ENCODE measurements at regions not wholly inside any gene's neighbourhood (a gene's known extent, or its start where the extent isn't known, plus 50 kb on each side); places are given as distances from the start of the nearest gene placed in this dataset.

DNA sequence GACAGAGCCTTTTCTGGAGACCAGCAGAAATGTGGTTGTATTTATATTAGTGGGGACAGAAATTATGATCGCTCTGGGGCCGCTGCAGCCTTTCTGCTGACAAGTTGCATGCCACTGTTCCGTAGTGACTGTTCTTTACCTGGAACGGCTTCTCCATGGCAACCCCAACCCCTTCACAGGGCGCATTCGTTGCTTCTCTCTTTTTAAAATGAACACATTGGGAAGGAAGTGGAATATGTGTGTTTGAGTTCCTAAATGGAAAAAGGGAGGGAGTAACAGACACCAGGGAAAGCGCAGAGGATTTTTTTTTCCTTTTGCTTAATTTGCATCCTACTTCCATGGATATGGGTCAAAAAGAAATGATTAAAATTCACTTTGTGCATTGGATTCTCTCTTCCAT lies 482.0 kb upstream of the SUCLG2 start:
- H3K9ac ChIP-seq (ENCODE audit: insufficient read depth, low read length): no peak overlapping the region
- no peaks in the 10 kb centered on the region for H3K4me1 ChIP-seq (ENCODE audit: control insufficient read depth, extremely low read depth, insufficient read depth, low read length)
- no peaks in the 10 kb centered on the region for H3K9me3 ChIP-seq (ENCODE audit: control insufficient read depth, insufficient read depth, low read depth, low read length)
- no peak overlapping the region for H2AFZ ChIP-seq (ENCODE audit: low read length)
- TF ChIP-seq EZH2 (IDR thresholded peaks at IDR 0.05; ENCODE audit: low read length, missing control alignments): no peak
- TF ChIP-seq CTCF (conservative IDR thresholded peaks at IDR 0.05 in 1 of 2, IDR thresholded peaks at IDR 0.05 in 1 of 2; ENCODE audit: low read depth in 1 of 2, low read length in 2 of 2): no peak
- no peaks in the 10 kb centered on the region for H3K36me3 ChIP-seq (ENCODE audit: control insufficient read depth, insufficient read depth, low read length)
- no peaks in the 10 kb centered on the region for H4K20me1 ChIP-seq (ENCODE audit: control insufficient read depth, extremely low read depth, insufficient read depth, low read length)
- H3K27ac ChIP-seq (ENCODE audit: insufficient read depth, low read length): no peak overlapping the region
- no peak overlapping the region for H3K4me2 ChIP-seq (ENCODE audit: extremely low read depth, insufficient read depth, low read length)
- H3K27me3 ChIP-seq (ENCODE audit: control insufficient read depth, insufficient read depth, low read length): no peaks in the 10 kb centered on the region
- no peaks in the 10 kb centered on the region for H3K79me2 ChIP-seq (ENCODE audit: control insufficient read depth, insufficient read depth, low read length)
- H3K4me3 ChIP-seq (replicated peaks in 1 of 4; ENCODE audit: control extremely low read depth in 1 of 4, insufficient read depth in 1 of 4, low read depth in 3 of 4, low read length in 4 of 4): no peak overlapping the region
- no peak for DNase-seq (ENCODE audit: low read depth in 2 of 2)

GRCh38 chr3:68135067-68135466 lies 480.7 kb upstream of the SUCLG2 start:
- no peak overlapping the region for H2AFZ ChIP-seq (ENCODE audit: low read length)
- H3K9ac ChIP-seq (ENCODE audit: insufficient read depth, low read length): no peak overlapping the region
- H3K4me3 ChIP-seq (replicated peaks in 1 of 4; ENCODE audit: control extremely low read depth in 1 of 4, insufficient read depth in 1 of 4, low read depth in 3 of 4, low read length in 4 of 4): no peak overlapping the region
- no peak overlapping the region for H3K27ac ChIP-seq (ENCODE audit: insufficient read depth, low read length)
- no peaks in the 10 kb centered on the region for H3K4me1 ChIP-seq (ENCODE audit: control insufficient read depth, extremely low read depth, insufficient read depth, low read length)
- DNase-seq (ENCODE audit: low read depth in 2 of 2): no peak
- H3K79me2 ChIP-seq (ENCODE audit: control insufficient read depth, insufficient read depth, low read length): no peaks in the 10 kb centered on the region
- no peaks in the 10 kb centered on the region for H4K20me1 ChIP-seq (ENCODE audit: control insufficient read depth, extremely low read depth, insufficient read depth, low read length)
- no peaks in the 10 kb centered on the region for H3K9me3 ChIP-seq (ENCODE audit: control insufficient read depth, insufficient read depth, low read depth, low read length)
- no peaks in the 10 kb centered on the region for H3K27me3 ChIP-seq (ENCODE audit: control insufficient read depth, insufficient read depth, low read length)
- H3K4me2 ChIP-seq (ENCODE audit: extremely low read depth, insufficient read depth, low read length): no peak overlapping the region
- H3K36me3 ChIP-seq (ENCODE audit: control insufficient read depth, insufficient read depth, low read length): no peaks in the 10 kb centered on the region
- TF ChIP-seq EZH2 (IDR thresholded peaks at IDR 0.05; ENCODE audit: low read length, missing control alignments) (no peak), CTCF (conservative IDR thresholded peaks at IDR 0.05 in 1 of 2, IDR thresholded peaks at IDR 0.05 in 1 of 2; ENCODE audit: low read depth in 1 of 2, low read length in 2 of 2) (no peak)

DNA sequence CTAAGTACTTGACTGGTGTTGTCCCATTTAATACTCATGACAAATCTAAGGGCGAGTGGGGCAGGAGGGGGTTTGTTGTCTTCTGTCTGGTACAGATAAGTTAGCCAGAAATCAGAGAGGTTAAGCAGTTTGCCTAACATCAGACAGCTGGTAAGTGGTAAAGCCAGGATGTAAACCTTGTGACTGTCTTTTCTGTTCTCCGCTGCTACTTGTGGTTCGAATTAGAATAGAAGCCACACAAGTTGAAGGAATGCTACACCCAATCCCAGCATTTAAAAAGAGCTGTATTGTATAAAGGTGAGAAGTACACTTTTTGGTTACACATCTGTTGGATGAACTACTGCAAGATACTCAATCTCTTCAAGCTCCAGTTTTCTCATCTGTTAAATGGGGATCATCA lies 474.7 kb upstream of the SUCLG2 start:
- Histone ChIP-seq H3K9ac (ENCODE audit: insufficient read depth, low read length) (no peak overlapping the region), H4K20me1 (ENCODE audit: control insufficient read depth, extremely low read depth, insufficient read depth, low read length) (no peaks in the 10 kb centered on the region), H3K27me3 (ENCODE audit: control insufficient read depth, insufficient read depth, low read length) (no peaks in the 10 kb centered on the region), H3K4me1 (ENCODE audit: control insufficient read depth, extremely low read depth, insufficient read depth, low read length) (no peaks in the 10 kb centered on the region), H2AFZ (ENCODE audit: low read length) (no peak overlapping the region), H3K79me2 (ENCODE audit: control insufficient read depth, insufficient read depth, low read length) (no peaks in the 10 kb centered on the region), H3K9me3 (ENCODE audit: control insufficient read depth, insufficient read depth, low read depth, low read length) (no peaks in the 10 kb centered on the region), H3K36me3 (ENCODE audit: control insufficient read depth, insufficient read depth, low read length) (no peaks in the 10 kb centered on the region), H3K4me2 (ENCODE audit: extremely low read depth, insufficient read depth, low read length) (no peak overlapping the region), H3K4me3 (replicated peaks in 1 of 4; ENCODE audit: control extremely low read depth in 1 of 4, insufficient read depth in 1 of 4, low read depth in 3 of 4, low read length in 4 of 4) (no peak overlapping the region), H3K27ac (ENCODE audit: insufficient read depth, low read length) (no peak overlapping the region)
- TF ChIP-seq EZH2 (IDR thresholded peaks at IDR 0.05; ENCODE audit: low read length, missing control alignments): no peak
- TF ChIP-seq CTCF (conservative IDR thresholded peaks at IDR 0.05 in 1 of 2, IDR thresholded peaks at IDR 0.05 in 1 of 2; ENCODE audit: low read depth in 1 of 2, low read length in 2 of 2): no peak
- no peak for DNase-seq (ENCODE audit: low read depth in 2 of 2)
